H9 (cell line): ENCODE measurements at regions not wholly inside any gene's neighbourhood (a gene's known extent, or its start where the extent isn't known, plus 50 kb on each side); places are given as distances from the start of the nearest gene placed in this dataset.

Experiments
- DNase-seq: peaks from one replicate; pipeline ENCODE4 v3.0.0-alpha.2; 2017
- H2AFZ ChIP-seq: one replicate; pipeline ENCODE4 v1.6.1; 2013; ENCODE audit warnings: mild to moderate bottlenecking, low read length, control low read depth, moderate library complexity
- H2AK5ac ChIP-seq: 2 replicates; pipeline ENCODE4 v1.6.1; 2013; ENCODE audit warnings: low read length, control low read depth, mixed read lengths; ENCODE audit not compliant: insufficient read length
- H2BK120ac ChIP-seq: one replicate; pipeline ENCODE4 v1.6.1; 2013; ENCODE audit warnings: low read depth, mild to moderate bottlenecking, low read length, control low read depth, inconsistent platforms; ENCODE audit not compliant: poor library complexity, severe bottlenecking
- H2BK12ac ChIP-seq: 2 replicates; pipeline ENCODE4 v1.6.1; 2013; ENCODE audit warnings: low read length, control low read depth, mixed read lengths, low read depth; ENCODE audit not compliant: insufficient read length
- H2BK15ac ChIP-seq: 2 replicates; pipeline ENCODE4 v1.6.1; 2013; ENCODE audit warnings: low read depth, low read length, control low read depth
- H2BK20ac ChIP-seq: one replicate; pipeline ENCODE4 v1.6.1; 2013; ENCODE audit warnings: low read depth, mild to moderate bottlenecking, low read length, control low read depth, inconsistent platforms; ENCODE audit not compliant: poor library complexity, severe bottlenecking
- H2BK5ac ChIP-seq: 2 replicates; pipeline ENCODE4 v1.6.1; 2013; ENCODE audit warnings: low read length, control low read depth, mixed read lengths; ENCODE audit not compliant: insufficient read length
- H3K14ac ChIP-seq: 2 replicates; pipeline ENCODE4 v1.6.1; 2013; ENCODE audit warnings: low read length, control low read depth; ENCODE audit not compliant: insufficient read depth
- H3K18ac ChIP-seq: 2 replicates; pipeline ENCODE4 v1.6.1; 2013; ENCODE audit warnings: low read depth, mild to moderate bottlenecking, mixed read lengths, low read length, control low read depth; ENCODE audit not compliant: insufficient read length
- H3K23ac ChIP-seq: 2 replicates; pipeline ENCODE4 v1.6.1; 2013; ENCODE audit warnings: low read length, control low read depth, mixed read lengths, low read depth; ENCODE audit not compliant: insufficient read length
- H3K23me2 ChIP-seq: 2 replicates; pipeline ENCODE4 v1.6.1; 2013; ENCODE audit warnings: low read depth, mild to moderate bottlenecking, mixed read lengths, low read length, control low read depth; ENCODE audit not compliant: insufficient read length, poor library complexity, severe bottlenecking
- H3K27ac ChIP-seq: 2 replicates; pipeline ENCODE4 v1.5.1; 2013; ENCODE audit warnings: low read length, control low read depth, mixed read lengths, low read depth; ENCODE audit not compliant: insufficient read length
- H3K27me3 ChIP-seq: 2 replicates; pipeline ENCODE4 v1.6.1; 2013; ENCODE audit warnings: low read length, control low read depth, inconsistent platforms; ENCODE audit not compliant: insufficient read depth
- H3K4ac ChIP-seq: 2 replicates; pipeline ENCODE4 v1.6.1; 2013; ENCODE audit warnings: low read depth, mild to moderate bottlenecking, control low read depth, inconsistent platforms, low read length, moderate library complexity
- H3K4me1 ChIP-seq: 2 replicates; pipeline ENCODE4 v1.6.1; 2013; ENCODE audit warnings: low read length, control low read depth, inconsistent platforms; ENCODE audit not compliant: insufficient read depth
- H3K4me2 ChIP-seq: 2 replicates; pipeline ENCODE4 v1.6.1; 2013; ENCODE audit warnings: low read length, control low read depth, mixed read lengths; ENCODE audit not compliant: insufficient read length, insufficient read depth
- H3K56ac ChIP-seq: 2 replicates; pipeline ENCODE4 v1.6.1; 2013; ENCODE audit warnings: low read depth, mild to moderate bottlenecking, mixed read lengths, low read length, control low read depth; ENCODE audit not compliant: insufficient read length
- H3K79me1 ChIP-seq: 2 replicates; pipeline ENCODE4 v1.6.1; 2013; ENCODE audit warnings: low read depth, mild to moderate bottlenecking, moderate library complexity, low read length, control low read depth, inconsistent platforms; ENCODE audit not compliant: insufficient read depth, poor library complexity, severe bottlenecking
- H3K79me2 ChIP-seq: 2 replicates; pipeline ENCODE4 v1.6.1; 2013; ENCODE audit warnings: low read length, control low read depth, inconsistent platforms; ENCODE audit not compliant: insufficient read depth
- H3K9ac ChIP-seq: 2 replicates; pipeline ENCODE4 v1.6.1; 2013; ENCODE audit warnings: low read length, control low read depth, mixed read lengths; ENCODE audit not compliant: insufficient read length; ENCODE audit errors: extremely low read depth
- H3K9me3 ChIP-seq: one replicate; pipeline ENCODE4 v1.6.1; 2013; ENCODE audit warnings: low read depth, low read length, inconsistent platforms; ENCODE audit not compliant: control insufficient read depth
- H3T11ph ChIP-seq: one replicate; pipeline ENCODE4 v1.6.1; 2013; ENCODE audit warnings: mild to moderate bottlenecking, low read length, control low read depth, inconsistent platforms
- H4K20me1 ChIP-seq: one replicate; pipeline ENCODE4 v1.6.1; 2013; ENCODE audit not compliant: control insufficient read depth, insufficient read length, insufficient read depth
- H4K5ac ChIP-seq: 2 replicates; pipeline ENCODE4 v1.6.1; 2013; ENCODE audit warnings: low read depth, mild to moderate bottlenecking, mixed read lengths, low read length, control low read depth; ENCODE audit not compliant: insufficient read length
- H4K8ac ChIP-seq: replicated peaks from 2 replicates; pipeline ENCODE4 v1.6.1; 2013; ENCODE audit warnings: low read length, control low read depth, mixed read lengths, low read depth; ENCODE audit not compliant: insufficient read length
- H4K91ac ChIP-seq: 2 replicates; pipeline ENCODE4 v1.6.1; 2013; ENCODE audit warnings: low read depth, mild to moderate bottlenecking, moderate library complexity, mixed read lengths, low read length, control low read depth; ENCODE audit not compliant: insufficient read length
- H3K27ac Mint-ChIP-seq, 3 experiments: 2 replicates in 2 of 3; 3 replicates in 1 of 3; pipeline ENCODE4 v1.8.0; 2020 to 2021; ENCODE audit warnings: mixed read lengths in 3 of 3, mild to moderate bottlenecking in 1 of 3, moderate library complexity in 1 of 3
- H3K27me3 Mint-ChIP-seq: 2 replicates; pipeline ENCODE4 v1.8.0; 2021; ENCODE audit warnings: low read depth, mild to moderate bottlenecking, moderate library complexity, mixed read lengths
- H3K36me3 Mint-ChIP-seq, 3 experiments: 2 replicates in 2 of 3; 3 replicates in 1 of 3; pipeline ENCODE4 v1.8.0; 2020 to 2021; ENCODE audit warnings: low read depth in 3 of 3, mixed read lengths in 3 of 3; ENCODE audit not compliant: insufficient read depth in 1 of 3
- H3K4me1 Mint-ChIP-seq, 2 experiments: 2 replicates each; pipeline ENCODE4 v1.8.0; 2020; ENCODE audit warnings: mixed read lengths in 2 of 2
- H3K4me3 Mint-ChIP-seq, 2 experiments: 2 replicates in 1 of 2; 3 replicates in 1 of 2; pipeline ENCODE4 v1.8.0; 2020 to 2021; ENCODE audit warnings: mild to moderate bottlenecking in 2 of 2, mixed read lengths in 2 of 2, moderate library complexity in 1 of 2
- H3K9me3 Mint-ChIP-seq, 2 experiments: 2 replicates in 1 of 2; 3 replicates in 1 of 2; pipeline ENCODE4 v1.8.0; 2020; ENCODE audit warnings: mild to moderate bottlenecking in 2 of 2, mixed read lengths in 2 of 2, moderate library complexity in 1 of 2
- CTCF ChIP-seq: fragments of 200-600 bp; sonication (generic); conservative IDR thresholded peaks from 3 replicates; pipeline ENCODE4 v1.8.0; 2021; ENCODE audit warnings: antibody characterized with exemption, mild to moderate bottlenecking
- WGBS: extraction: QIAGEN DNeasy Blood & Tissue Kit; methylation state at CpG from one replicate; pipeline ENCODE4 v1.1.7; 2013; ENCODE audit warnings: missing lambda C conversion rate, low lambda C conversion rate, mixed read lengths; ENCODE audit not compliant: insufficient read length; ENCODE audit errors: extremely low coverage; 5-methylcytosine and 5-hydroxymethylcytosine counted together

GRCh38 chr2:188181067-188181838, 110.4 kb upstream of the GULP1 start:
- Histone ChIP-seq H2BK15ac (no peak overlapping the region), H4K8ac (no peak overlapping the region), H3K27me3 (no peaks in the 10 kb centered on the region), H3K18ac (no peak overlapping the region), H3K27ac (no peak overlapping the region), H3K4me2 (no peak overlapping the region), H3K9ac (no peak overlapping the region), H4K5ac (no peak overlapping the region), H3K23ac (no peak overlapping the region), H3K56ac (no peak overlapping the region), H2AFZ (no peak overlapping the region), H2BK12ac (no peak overlapping the region), H4K20me1 (no peaks in the 10 kb centered on the region), H2BK20ac (no peak overlapping the region), H3K23me2 (no peaks in the 10 kb centered on the region), H3K79me2 (no peaks in the 10 kb centered on the region), H3K4me1 (peaks cover 2% of the 10 kb centered on the region; the same call in 1 of the 2 replicates), H2BK5ac (no peak overlapping the region), H3T11ph (no peak overlapping the region), H2AK5ac (no peak overlapping the region), H4K91ac (no peak overlapping the region), H3K4ac (no peak overlapping the region), H3K79me1 (no peaks in the 10 kb centered on the region), H3K14ac (no peak overlapping the region), H2BK120ac (no peak overlapping the region), H3K9me3 (no peaks in the 10 kb centered on the region)
- H3K27ac Mint-ChIP-seq = peak overlapping the region; percentile 45 to 83 (median 71); a peak in 2 of 7 replicates
- TF ChIP-seq CTCF = no peak
- H3K36me3 Mint-ChIP-seq = peaks cover 0 to 9% (median 2%) of the 10 kb centered on the region in 3 experiments; a peak in 2 of 7 replicates
- no peaks in the 10 kb centered on the region; a peak in 2 of 5 replicates for H3K9me3 Mint-ChIP-seq
- WGBS = no CpG with 5 or more reads among the region's 5 CpGs
- peak; percentile 37 for DNase-seq
- H3K27me3 Mint-ChIP-seq = no peaks in the 10 kb centered on the region
- peaks cover 14% of the 10 kb centered on the region in 2 experiments for H3K4me1 Mint-ChIP-seq
- no peak overlapping the region for H3K4me3 Mint-ChIP-seq
